MCF 10A (cell line): ENCODE measurements at regions not wholly inside any gene's neighbourhood (a gene's known extent, or its start where the extent isn't known, plus 50 kb on each side); places are given as distances from the start of the nearest gene placed in this dataset.

Experiments
- BruUV-seq: library from RNA; stranded (reverse); fragments of 400-500 nt; replicated peaks from 2 replicates; lab custom pipeline; 2021; lab: Mats Ljungman, UMichigan
- CTCF ChIA-PET: fragments of 300-600 bp; sonication (Branson Sonifier 250); formaldehyde crosslinking; extraction: SDS; loops from one replicate; lab custom pipeline; 2021; ENCODE audit warnings: antibody characterized with exemption, inconsistent platforms; lab: Yijun Ruan, JAX
- POLR2A ChIA-PET: fragments of 300-600, 350-650 bp; sonication (Branson Sonifier 250); formaldehyde crosslinking; extraction: SDS; loops from one replicate; lab custom pipeline; 2020; ENCODE audit warnings: antibody characterized with exemption, inconsistent platforms; lab: Yijun Ruan, JAX
- DNase-seq: peaks from one replicate; pipeline ENCODE4 v3.0.0-alpha.2; 2018; ENCODE audit not compliant: unreplicated experiment
- H3K27ac Mint-ChIP-seq: one replicate; pipeline ENCODE4 v1.8.0; 2022; ENCODE audit warnings: mild to moderate bottlenecking, low read depth, mixed read lengths; ENCODE audit not compliant: unreplicated experiment
- H3K27me3 Mint-ChIP-seq: one replicate; pipeline ENCODE4 v1.8.0; 2022; ENCODE audit warnings: mixed read lengths; ENCODE audit not compliant: insufficient read depth, unreplicated experiment
- H3K36me3 Mint-ChIP-seq: one replicate; pipeline ENCODE4 v1.8.0; 2022; ENCODE audit warnings: mild to moderate bottlenecking, moderate library complexity, mixed read lengths; ENCODE audit not compliant: insufficient read depth, unreplicated experiment
- H3K4me1 Mint-ChIP-seq: one replicate; pipeline ENCODE4 v1.8.0; 2022; ENCODE audit warnings: mixed read lengths; ENCODE audit not compliant: insufficient read depth, unreplicated experiment
- H3K4me3 Mint-ChIP-seq: one replicate; pipeline ENCODE4 v1.8.0; 2022; ENCODE audit warnings: mild to moderate bottlenecking, moderate library complexity, mixed read lengths; ENCODE audit not compliant: unreplicated experiment
- H3K9me3 Mint-ChIP-seq: one replicate; pipeline ENCODE4 v1.8.0; 2022; ENCODE audit warnings: mixed read lengths; ENCODE audit not compliant: unreplicated experiment
- CTCF ChIP-seq: fragments of 200-600 bp; IDR thresholded peaks from one replicate; pipeline ENCODE4 v1.8.0; 2022; ENCODE audit warnings: antibody characterized with exemption, mild to moderate bottlenecking; ENCODE audit not compliant: unreplicated experiment
- intact Hi-C: fragments of 100-400 bp; cut with micrococcal nuclease; formaldehyde crosslinking; loops from 2 replicates; pipeline ENCODE4 v1.14.1; 2022

- Mint-ChIP-seq H3K27me3 (peaks cover 16% of the 10 kb centered on the region), H3K9me3 (no peaks in the 10 kb centered on the region), H3K36me3 (no peaks in the 10 kb centered on the region), H3K4me3 (no peak overlapping the region), H3K4me1 (no peaks in the 10 kb centered on the region), H3K27ac (no peak overlapping the region)
- ChIA-PET CTCF (interaction anchor here (0.6 to 2.4 kb wide), 6 partner anchors 13 to 1151 kb away, joined by 3 to 5 read pairs (median 3); no protein-coding TSS in a partner anchor), POLR2A (no interaction called here)
- no peak for DNase-seq
- intact Hi-C loops = loop anchor here (5.0 kb wide), 1 partner anchor 1150 kb away; no protein-coding TSS in a partner anchor
- TF ChIP-seq CTCF = no peak
- no TSS peak for BruUV-seq
Observed at GRCh38 chrX:34576864-34577263, 80.2 kb downstream of the TMEM47 start.

- no peak overlapping the region for H3K4me3 Mint-ChIP-seq
- intact Hi-C loops = no loop called here
- no peak for TF ChIP-seq CTCF
Observed at GRCh38 chrX:34565981-34566380, 91.1 kb downstream of the TMEM47 start.

GRCh38 chrX:34563804-34564203 lies 93.3 kb downstream of the TMEM47 start:
- DNase-seq = peak; percentile 30
- no TSS peak for BruUV-seq
- POLR2A ChIA-PET = interaction anchor here (0.7 kb wide), 1 partner anchor 240 kb away, joined by 3 read pairs; no protein-coding TSS in a partner anchor
- intact Hi-C loops = no loop called here
- H3K9me3 Mint-ChIP-seq = no peaks in the 10 kb centered on the region
- H3K4me1 Mint-ChIP-seq = peaks cover 4% of the 10 kb centered on the region
- no peak overlapping the region for H3K27ac Mint-ChIP-seq
- no peaks in the 10 kb centered on the region for H3K36me3 Mint-ChIP-seq
- CTCF ChIA-PET = interaction anchor here (0.7 kb wide), 1 partner anchor 13 kb away, joined by 3 read pairs; no protein-coding TSS in a partner anchor
- no peak overlapping the region for H3K4me3 Mint-ChIP-seq
- TF ChIP-seq CTCF = no peak
- H3K27me3 Mint-ChIP-seq = no peaks in the 10 kb centered on the region

More at GRCh38 chrX:34565981-34566380, 91.1 kb downstream of the TMEM47 start:
- H3K27me3 Mint-ChIP-seq = peaks cover 12% of the 10 kb centered on the region
- H3K36me3 Mint-ChIP-seq = no peaks in the 10 kb centered on the region
- ChIA-PET POLR2A (no interaction called here), CTCF (interaction anchor here (0.6 kb wide), 1 partner anchor 13 kb away, joined by 3 read pairs; no protein-coding TSS in a partner anchor)
- peaks cover 4% of the 10 kb centered on the region for H3K4me1 Mint-ChIP-seq
- no peaks in the 10 kb centered on the region for H3K9me3 Mint-ChIP-seq
- no peak for DNase-seq
- H3K27ac Mint-ChIP-seq = no peak overlapping the region
- no TSS peak for BruUV-seq

GRCh38 chrX:34563061-34563460 lies 94.0 kb downstream of the TMEM47 start:
- TF ChIP-seq CTCF = no peak
- H3K9me3 Mint-ChIP-seq = no peaks in the 10 kb centered on the region
- intact Hi-C loops = no loop called here
- CTCF ChIA-PET = interaction anchor here (0.7 kb wide), 1 partner anchor 14 kb away, joined by 3 read pairs; no protein-coding TSS in a partner anchor
- DNase-seq = no peak
- H3K4me1 Mint-ChIP-seq = peaks cover 4% of the 10 kb centered on the region
- POLR2A ChIA-PET = no interaction called here
- H3K27ac Mint-ChIP-seq = no peak overlapping the region
- H3K36me3 Mint-ChIP-seq = no peaks in the 10 kb centered on the region
- H3K27me3 Mint-ChIP-seq = no peaks in the 10 kb centered on the region
- no TSS peak for BruUV-seq
- no peak overlapping the region for H3K4me3 Mint-ChIP-seq
